Stimulated activated CD4-positive, alpha-beta T cell treated with anti-CD3 and anti-CD28 coated beads, Interleukin-1b, Interleukin-23, amount 100 ng/mL, for 24 hours (primary cell): ENCODE measurements at regions not wholly inside any gene's neighbourhood (a gene's known extent, or its start where the extent isn't known, plus 50 kb on each side); places are given as distances from the start of the nearest gene placed in this dataset.
"Not testable (repeated sequence)": the region's sequence is repeated elsewhere in the genome, so short reads cannot be mapped to it uniquely, and the experiment has no call there.

Experiments used
- DNase-seq, 4 experiments: peaks; one replicate each; pipeline ENCODE4 v3.0.0-alpha.2; 2020; ENCODE audit warnings: low read depth in 4 of 4, low spot score in 1 of 4

DNA sequence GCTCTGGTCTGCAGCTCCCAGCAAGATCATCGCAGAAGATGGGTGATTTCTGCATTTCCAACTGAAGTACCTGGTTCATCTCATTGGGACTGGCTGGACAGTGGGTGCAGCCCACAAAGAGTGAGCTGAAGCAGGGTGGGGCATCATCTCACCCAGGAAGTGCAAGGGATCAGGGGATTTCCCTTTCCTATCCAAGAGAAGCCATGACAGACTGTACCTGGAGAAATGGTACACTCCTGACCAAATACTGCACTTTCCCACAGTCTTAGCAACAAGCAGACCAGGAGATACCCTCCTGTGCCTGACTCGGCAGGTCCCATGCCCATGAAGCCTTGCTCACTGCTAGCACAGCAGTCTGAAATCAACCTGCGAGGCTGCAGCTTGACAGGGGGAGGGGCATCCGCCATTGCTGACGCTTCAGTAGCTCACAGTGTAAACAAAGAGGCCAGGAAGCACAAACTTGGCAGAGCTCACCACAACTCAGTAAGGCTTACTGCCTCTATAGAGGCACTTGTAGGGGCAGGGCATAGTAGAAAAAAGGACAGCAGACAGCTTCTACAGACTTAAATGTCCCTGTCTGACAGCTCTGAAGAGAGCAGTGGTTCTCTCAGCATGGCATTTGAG lies 60.5 kb downstream of the AREG start:
- DNase-seq = not testable (repeated sequence)

DNA sequence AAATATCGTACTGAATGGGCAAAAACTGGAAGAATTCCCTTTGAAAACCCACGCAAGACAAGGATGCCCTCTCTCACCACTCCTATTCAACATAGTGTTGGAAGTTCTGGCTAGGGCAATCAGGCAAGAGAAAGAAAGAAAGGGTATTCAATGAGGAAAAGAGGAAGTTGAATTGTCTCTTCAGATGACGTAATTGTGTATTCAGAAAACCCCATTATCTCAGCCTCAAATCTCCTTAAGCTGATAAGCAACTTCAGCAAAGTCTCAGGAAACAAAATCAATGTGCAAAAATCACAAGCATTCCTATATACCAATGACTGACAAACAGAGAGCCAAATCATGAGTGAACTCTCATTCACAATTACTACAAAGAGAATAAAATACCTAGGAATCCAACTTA lies 64.4 kb downstream of the AREG start:
- DNase-seq = not testable (repeated sequence)

DNA sequence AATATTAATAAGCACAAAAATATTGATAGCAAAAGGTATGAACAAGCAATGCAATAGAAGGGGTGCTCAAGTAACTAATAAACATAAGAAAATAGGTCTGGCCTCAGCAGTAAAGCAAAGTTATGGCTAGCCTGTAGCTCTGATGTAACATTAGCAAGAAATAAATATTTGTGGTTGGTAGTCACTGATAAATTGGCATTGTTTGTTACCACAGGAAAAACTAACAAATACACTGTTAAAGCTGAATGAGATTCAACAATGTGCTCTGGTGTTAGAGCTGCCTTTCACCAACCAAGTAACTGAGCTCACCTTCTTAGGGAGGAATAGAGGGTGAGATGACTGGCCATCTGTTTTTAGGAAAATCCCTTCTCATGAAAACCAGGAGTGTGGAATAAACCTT lies 71.4 kb downstream of the AREG start:
- DNase-seq = no peak

GRCh38 chr4:74517996-74518395 lies 73.1 kb downstream of the AREG start:
- no peak for DNase-seq

DNA sequence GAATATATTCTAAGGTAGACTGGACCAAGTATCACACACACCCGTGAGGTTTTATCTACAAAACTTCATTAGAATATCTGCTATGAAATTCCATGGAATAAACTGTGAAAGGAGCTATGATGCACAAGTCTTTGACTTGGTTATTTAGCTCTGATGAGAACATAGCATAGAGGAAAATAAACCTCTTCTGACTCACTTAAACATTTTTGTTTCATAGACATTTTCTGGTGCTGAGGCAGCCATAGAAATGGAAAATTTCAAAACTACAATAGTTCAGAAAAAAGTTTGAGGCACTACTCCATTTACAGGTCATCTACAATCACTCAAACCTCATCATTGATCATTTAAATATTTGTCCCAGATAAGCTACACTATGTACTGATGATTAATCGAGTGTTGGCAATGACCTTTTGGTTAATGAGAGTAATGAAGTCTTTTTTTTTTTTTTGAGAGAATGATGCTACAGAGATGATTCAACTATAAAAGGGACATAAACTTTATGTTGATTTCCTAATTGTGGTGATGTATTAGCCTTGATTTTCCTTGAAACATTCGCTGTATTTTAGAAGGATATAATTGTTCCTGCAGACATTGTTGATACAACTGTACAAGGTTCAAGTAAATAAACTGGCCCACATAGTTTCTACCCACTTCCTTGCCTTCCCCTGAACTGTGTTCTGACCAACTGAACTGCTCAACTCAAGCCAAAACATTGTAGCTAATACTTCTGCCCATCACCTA lies 77.5 kb downstream of the AREG start:
- no peak for DNase-seq

GRCh38 chr4:74523096-74523495 lies 78.2 kb downstream of the AREG start:
- DNase-seq = no peak

GRCh38 chr4:74524985-74525384 lies 80.0 kb downstream of the AREG start:
- no peak for DNase-seq

DNA sequence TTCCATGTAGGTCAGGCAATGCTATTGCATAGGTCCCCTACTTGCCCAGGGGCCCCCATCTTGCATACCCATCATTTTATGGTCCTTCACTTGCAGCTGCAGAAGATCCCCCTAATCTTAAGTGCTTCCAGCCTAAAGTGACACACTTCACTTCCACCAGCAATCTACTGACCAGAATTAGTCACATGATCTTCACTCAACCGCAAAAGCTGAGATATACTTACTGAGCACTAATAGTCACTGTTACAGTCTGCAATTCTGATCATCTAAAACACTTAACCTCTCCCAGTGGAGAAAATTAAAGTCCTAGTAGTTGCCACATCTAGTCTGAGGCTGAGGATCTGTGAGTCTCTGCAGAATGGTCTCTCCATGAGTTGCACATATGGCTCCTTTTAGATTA lies 82.1 kb downstream of the AREG start:
- no peak for DNase-seq

DNA sequence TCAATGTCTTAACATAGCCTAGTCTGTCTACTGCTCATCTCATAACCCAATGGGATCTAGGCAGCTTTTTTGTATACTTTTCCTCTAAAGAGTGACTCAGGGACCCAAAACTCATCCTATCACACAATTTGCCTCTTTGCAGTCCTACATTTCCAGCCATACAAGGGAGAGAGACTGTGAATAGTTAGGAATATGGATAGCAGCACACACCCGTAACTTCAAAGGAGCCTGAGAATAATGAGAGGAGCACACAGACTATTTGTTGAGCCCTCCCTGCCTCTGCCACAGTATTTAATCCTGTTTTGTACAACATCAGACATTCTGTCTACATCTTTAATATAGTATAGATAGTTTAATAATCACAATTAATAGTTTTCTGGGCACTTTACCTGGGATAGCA lies 83.2 kb downstream of the AREG start:
- DNase-seq = no peak

- DNase-seq = no peak
Measured at GRCh38 chr4:74529284-74530041, 84.5 kb downstream of the AREG start.

DNA sequence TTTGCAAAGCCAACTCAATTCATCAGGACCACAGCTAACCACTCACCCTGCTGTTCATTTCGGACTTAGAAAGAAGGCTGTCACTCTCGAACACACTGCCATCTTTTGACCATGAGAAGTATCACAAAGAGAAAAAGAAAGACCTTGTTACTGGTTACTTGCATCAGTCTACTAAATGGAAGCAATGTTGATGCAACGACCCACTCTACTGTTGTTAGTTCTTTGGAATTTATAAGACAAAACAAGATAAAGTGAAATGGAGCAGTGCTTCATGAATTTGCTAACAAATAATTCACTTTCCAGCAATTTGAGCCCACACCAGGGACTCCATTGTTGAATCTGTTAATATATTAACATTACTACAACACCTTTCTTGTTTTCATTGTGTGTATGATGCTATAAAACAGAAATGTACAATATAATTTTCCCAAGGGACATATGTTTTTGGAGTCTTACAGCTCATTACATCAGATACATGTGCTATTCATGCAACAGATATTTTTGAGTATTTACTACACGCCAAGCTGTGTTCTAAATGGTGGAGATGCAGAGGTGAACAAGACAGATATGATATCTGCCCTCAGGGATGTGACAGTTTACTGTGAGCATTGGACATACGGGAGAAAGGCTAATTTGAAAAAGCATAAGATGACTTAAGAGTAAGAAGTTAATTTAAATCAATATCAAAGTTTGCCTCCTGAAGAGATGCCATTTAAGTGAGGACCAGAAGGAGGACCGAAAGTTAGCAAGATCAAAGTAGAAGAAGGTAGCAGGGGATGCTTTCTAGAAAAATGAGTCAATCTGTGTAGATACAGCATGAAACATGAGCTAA lies 87.2 kb downstream of the AREG start:
- no peak for DNase-seq

GRCh38 chr4:74534121-74534520 lies 89.2 kb downstream of the AREG start:
- DNase-seq = no peak

GRCh38 chr4:74534936-74535335 lies 90.0 kb downstream of the AREG start:
- no peak for DNase-seq

DNA sequence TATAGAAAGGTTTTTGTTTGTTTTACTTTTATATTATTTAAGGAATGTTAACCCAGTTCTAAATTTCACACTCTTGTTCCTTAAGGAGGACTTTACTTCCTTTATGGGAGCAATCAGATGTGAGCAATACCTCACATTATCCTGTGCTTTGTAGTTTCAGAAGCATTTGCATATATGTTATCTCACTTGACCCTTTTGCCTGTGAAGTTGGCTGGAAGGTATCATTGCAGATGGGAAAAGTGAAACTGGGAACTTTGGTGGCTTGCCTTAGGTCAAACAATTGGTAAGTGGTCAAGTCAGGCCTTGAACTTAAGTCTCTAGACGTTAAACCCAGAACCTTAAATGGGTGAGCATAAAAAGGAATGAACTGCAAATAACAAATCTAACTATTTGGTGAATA lies 90.6 kb downstream of the AREG start:
- no peak for DNase-seq

DNA sequence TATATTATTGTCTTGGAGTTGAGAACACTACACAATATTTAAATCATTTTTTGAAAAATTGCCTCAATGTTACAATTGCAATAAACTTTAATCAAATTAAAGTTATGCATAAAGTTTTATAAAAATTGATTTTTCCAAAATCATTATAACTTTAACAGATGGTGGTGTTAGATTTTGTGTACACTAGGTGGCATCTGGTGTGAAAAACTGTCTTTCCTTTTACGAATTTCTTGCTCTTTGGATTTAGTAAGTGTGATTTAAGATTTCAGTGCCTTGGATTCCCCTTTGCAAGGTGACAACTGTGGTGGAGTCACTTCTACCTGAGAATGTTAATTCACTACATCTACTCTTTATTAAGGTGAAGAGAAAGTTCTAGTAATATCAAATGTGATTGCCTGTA lies 91.6 kb downstream of the AREG start:
- DNase-seq = no peak

DNA sequence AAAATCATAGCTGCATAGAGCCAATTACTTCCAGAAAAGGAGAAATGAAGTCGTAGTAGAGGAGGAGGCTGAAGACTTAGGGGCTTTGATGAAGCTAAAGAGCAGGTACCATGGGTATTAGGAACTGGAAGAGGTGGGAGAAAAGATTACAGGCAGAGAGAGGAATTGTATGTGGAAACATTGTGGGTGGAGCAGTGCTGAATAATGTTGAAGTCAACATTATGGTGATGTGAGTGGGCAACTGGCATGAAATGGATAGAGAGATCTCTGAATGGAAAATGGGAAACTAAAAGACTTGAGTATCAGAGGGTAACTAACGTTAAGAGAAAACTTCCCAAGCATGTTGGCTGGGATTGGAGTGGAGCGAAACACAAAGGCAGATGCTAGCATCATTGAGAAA lies 92.5 kb downstream of the AREG start:
- DNase-seq = no peak

GRCh38 chr4:74539044-74539790 lies 94.3 kb downstream of the AREG start:
- DNase-seq = no peak

DNA sequence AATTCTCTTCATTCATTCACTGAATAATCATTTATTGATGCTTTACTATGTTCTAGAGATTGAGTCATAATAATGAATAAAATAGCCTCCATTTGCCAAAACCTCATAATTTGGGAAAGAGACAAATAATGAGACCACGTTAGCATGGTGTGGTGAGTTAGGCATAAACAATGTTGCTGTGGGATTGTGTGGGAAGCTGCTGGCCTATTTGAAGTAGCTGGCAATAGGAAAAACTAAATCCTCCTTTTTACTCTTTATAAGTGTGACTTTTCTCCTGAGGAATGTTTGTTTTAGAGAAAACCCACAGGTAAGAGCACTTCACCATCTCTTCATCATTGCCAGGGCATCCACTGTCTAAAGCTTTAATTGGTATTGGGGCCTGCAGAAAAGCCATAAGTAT lies 95.3 kb downstream of the AREG start:
- no peak for DNase-seq

DNA sequence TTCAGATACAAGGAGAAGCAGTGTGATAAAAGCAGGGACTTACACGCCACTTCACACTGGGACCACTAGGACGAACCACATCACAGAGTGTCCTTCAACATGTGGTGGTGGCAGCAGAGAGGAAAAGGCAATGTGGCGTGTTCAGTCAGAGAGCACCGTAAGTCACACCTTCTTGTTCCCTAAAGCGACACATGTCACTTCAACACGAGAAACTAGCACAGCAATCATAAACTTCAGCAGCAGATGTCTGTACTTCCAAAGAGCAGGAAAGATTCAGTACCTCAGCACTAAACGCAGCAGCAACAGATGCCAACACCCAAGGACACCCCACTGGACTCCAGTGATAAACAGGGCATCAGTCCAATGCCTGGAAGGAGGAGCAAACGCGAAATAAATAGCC lies 96.7 kb downstream of the AREG start:
- no peak for DNase-seq

- no peak for DNase-seq
Measured at GRCh38 chr4:74543231-74543781, 98.4 kb downstream of the AREG start.
